DOHH2 (cell line): ENCODE measurements at regions not wholly inside any gene's neighbourhood (a gene's known extent, or its start where the extent isn't known, plus 50 kb on each side); places are given as distances from the start of the nearest gene placed in this dataset.
"Not testable (repeated sequence)": the region's sequence is repeated elsewhere in the genome, so short reads cannot be mapped to it uniquely, and the experiment has no call there.

Experiments
- H3F3A ChIP-seq: fragments of 200-600 bp; sonication (generic), shearing (Covaris generic); 2 replicates; pipeline ENCODE4 v1.6.0; 2016; ENCODE audit warnings: antibody characterized with exemption, mild to moderate bottlenecking; ENCODE audit not compliant: control insufficient read depth, insufficient read depth
- H3K27ac ChIP-seq: fragments of 200-600 bp; sonication (generic); 2 replicates; pipeline ENCODE4 v1.5.1; 2014; ENCODE audit warnings: low read depth, mild to moderate bottlenecking, low read length, moderate library complexity
- H3K27me3 ChIP-seq: fragments of 200-600 bp; sonication (generic); 2 replicates; pipeline ENCODE4 v1.6.1; 2014; ENCODE audit warnings: mild to moderate bottlenecking, low read length, mixed read lengths; ENCODE audit not compliant: control insufficient read depth
- H3K36me3 ChIP-seq: fragments of 200-600 bp; sonication (generic); 2 replicates; pipeline ENCODE4 v1.6.1; 2014; ENCODE audit warnings: mild to moderate bottlenecking, low read length, moderate library complexity, mixed read lengths; ENCODE audit not compliant: control insufficient read depth
- H3K4me1 ChIP-seq: fragments of 200-600 bp; sonication (generic); 2 replicates; pipeline ENCODE4 v1.6.1; 2014; ENCODE audit warnings: mild to moderate bottlenecking, low read length, mixed read lengths; ENCODE audit not compliant: control insufficient read depth
- H3K4me2 ChIP-seq: fragments of 200-600 bp; sonication (generic); 2 replicates; pipeline ENCODE4 v1.6.0; 2014; ENCODE audit warnings: mild to moderate bottlenecking, low read length, moderate library complexity
- H3K4me3 ChIP-seq: fragments of 200-600 bp; sonication (generic); 2 replicates; pipeline ENCODE4 v1.5.1; 2014; ENCODE audit warnings: mild to moderate bottlenecking, low read length, mixed read lengths
- H3K79me2 ChIP-seq: fragments of 200-600 bp; sonication (generic); 2 replicates; pipeline ENCODE4 v1.6.1; 2014; ENCODE audit warnings: mild to moderate bottlenecking, low read length, mixed read lengths; ENCODE audit not compliant: control insufficient read depth
- H3K9me2 ChIP-seq: fragments of 200-600 bp; sonication (generic); replicated peaks from 2 replicates; pipeline ENCODE4 v1.6.1; 2014; ENCODE audit warnings: mild to moderate bottlenecking, low read length, mixed read lengths; ENCODE audit not compliant: control insufficient read depth
- H3K9me3 ChIP-seq: fragments of 200-600 bp; sonication (generic); 2 replicates; pipeline ENCODE4 v1.6.1; 2014; ENCODE audit warnings: antibody characterized with exemption, low read length, mixed read lengths; ENCODE audit not compliant: control insufficient read depth, insufficient read depth
- H4K20me1 ChIP-seq: fragments of 200-600 bp; sonication (generic); 2 replicates; pipeline ENCODE4 v1.6.0; 2014; ENCODE audit warnings: low read depth, mild to moderate bottlenecking, antibody characterized with exemption, low read length, moderate library complexity; ENCODE audit not compliant: control insufficient read depth, insufficient read depth
- CTCF ChIP-seq: fragments of 200-600 bp; sonication (generic); IDR thresholded peaks from one replicate; pipeline ENCODE4 v1.5.1; 2014; ENCODE audit warnings: antibody characterized with exemption, mild to moderate bottlenecking, low read depth, low read length; ENCODE audit not compliant: poor library complexity, severe bottlenecking
- EZH2phosphoT487 ChIP-seq: fragments of 200-600 bp; sonication (generic); IDR thresholded peaks from 2 replicates; pipeline ENCODE4 v1.6.1; 2017; ENCODE audit warnings: borderline replicate concordance, mild to moderate bottlenecking, antibody characterized with exemption, low read length, moderate library complexity, mixed read lengths

GRCh38 chr15:44836094-44836493 is 99.8 kb downstream of the TRIM69 start:
- no peak overlapping the region for H3K27ac ChIP-seq
- TF ChIP-seq CTCF (no peak), EZH2phosphoT487 (no peak)
- no peaks in the 10 kb centered on the region for H3K9me2 ChIP-seq
- H3F3A ChIP-seq = no peaks in the 10 kb centered on the region
- no peaks in the 10 kb centered on the region for H3K27me3 ChIP-seq
- H4K20me1 ChIP-seq = no peaks in the 10 kb centered on the region
- no peaks in the 10 kb centered on the region for H3K9me3 ChIP-seq
- H3K4me2 ChIP-seq = no peak overlapping the region
- H3K4me3 ChIP-seq = no peak overlapping the region
- no peaks in the 10 kb centered on the region for H3K4me1 ChIP-seq
- H3K79me2 ChIP-seq = no peaks in the 10 kb centered on the region
- no peaks in the 10 kb centered on the region for H3K36me3 ChIP-seq

- H3F3A ChIP-seq, H3K27ac ChIP-seq, H3K79me2 ChIP-seq, H3K4me2 ChIP-seq, H3K27me3 ChIP-seq, H3K4me1 ChIP-seq, H4K20me1 ChIP-seq, H3K36me3 ChIP-seq, H3K9me2 ChIP-seq, H3K9me3 ChIP-seq, H3K4me3 ChIP-seq: not testable (repeated sequence)
Observed at GRCh38 chr15:44838929-44839328, 102.6 kb downstream of the TRIM69 start.

GRCh38 chr15:44841762-44842161 is 105.4 kb downstream of the TRIM69 start:
- not testable (repeated sequence) for H3K79me2 ChIP-seq, H3K36me3 ChIP-seq, H3K4me1 ChIP-seq, H3K4me3 ChIP-seq, H3K9me3 ChIP-seq, H3K4me2 ChIP-seq, H3K27me3 ChIP-seq, H3F3A ChIP-seq, H3K27ac ChIP-seq, H3K9me2 ChIP-seq, H4K20me1 ChIP-seq

GRCh38 chr15:44842883-44843282 is 106.6 kb downstream of the TRIM69 start:
- H3K4me1 ChIP-seq, H3K79me2 ChIP-seq, H3K4me2 ChIP-seq: not testable (repeated sequence)

GRCh38 chr15:44844936-44845335 is 108.6 kb downstream of the TRIM69 start:
- not testable (repeated sequence) for H3K4me1 ChIP-seq, H3K4me3 ChIP-seq, H3K79me2 ChIP-seq, H3K27ac ChIP-seq, H4K20me1 ChIP-seq, H3K9me3 ChIP-seq, H3K9me2 ChIP-seq, H3K4me2 ChIP-seq, H3K27me3 ChIP-seq, H3F3A ChIP-seq, H3K36me3 ChIP-seq

More at GRCh38 chr15:44842883-44843282, 106.6 kb downstream of the TRIM69 start:
- H3K4me3 ChIP-seq, H4K20me1 ChIP-seq, H3K36me3 ChIP-seq, H3K9me2 ChIP-seq, H3K9me3 ChIP-seq, H3K27me3 ChIP-seq, H3K27ac ChIP-seq, H3F3A ChIP-seq: not testable (repeated sequence)

- not testable (repeated sequence) for H3K27ac ChIP-seq, H4K20me1 ChIP-seq, H3K79me2 ChIP-seq, H3K4me1 ChIP-seq, H3K27me3 ChIP-seq, H3K4me3 ChIP-seq, H3K4me2 ChIP-seq, H3K36me3 ChIP-seq, H3K9me2 ChIP-seq, H3F3A ChIP-seq, H3K9me3 ChIP-seq
Observed at GRCh38 chr15:44846156-44846555, 109.8 kb downstream of the TRIM69 start.

DNA sequence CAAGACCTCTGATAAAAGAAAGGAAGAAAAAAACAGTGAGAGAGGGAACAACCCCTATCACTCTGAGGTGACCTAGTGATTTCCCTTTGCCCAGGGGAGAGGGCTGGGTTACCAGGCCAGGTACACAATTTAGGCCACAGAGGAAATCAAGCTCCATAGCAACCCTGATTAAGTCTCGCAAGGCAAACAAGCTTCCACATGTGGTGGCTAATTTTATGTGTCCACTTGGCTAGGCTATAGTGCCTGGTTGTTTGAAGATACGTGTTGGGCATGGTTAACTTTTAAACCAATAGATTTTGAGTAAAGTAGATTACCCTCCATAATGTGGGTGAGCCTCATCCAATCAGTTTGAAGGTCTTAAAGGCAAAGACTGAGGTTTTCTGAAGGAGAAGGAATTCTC is 108.9 kb upstream of the TERB2 start:
- not testable (repeated sequence) for H3K27ac ChIP-seq, H3K36me3 ChIP-seq, H3K9me3 ChIP-seq, H3K4me2 ChIP-seq, H4K20me1 ChIP-seq, H3K4me1 ChIP-seq, H3K4me3 ChIP-seq, H3K27me3 ChIP-seq, H3F3A ChIP-seq, H3K79me2 ChIP-seq, H3K9me2 ChIP-seq

DNA sequence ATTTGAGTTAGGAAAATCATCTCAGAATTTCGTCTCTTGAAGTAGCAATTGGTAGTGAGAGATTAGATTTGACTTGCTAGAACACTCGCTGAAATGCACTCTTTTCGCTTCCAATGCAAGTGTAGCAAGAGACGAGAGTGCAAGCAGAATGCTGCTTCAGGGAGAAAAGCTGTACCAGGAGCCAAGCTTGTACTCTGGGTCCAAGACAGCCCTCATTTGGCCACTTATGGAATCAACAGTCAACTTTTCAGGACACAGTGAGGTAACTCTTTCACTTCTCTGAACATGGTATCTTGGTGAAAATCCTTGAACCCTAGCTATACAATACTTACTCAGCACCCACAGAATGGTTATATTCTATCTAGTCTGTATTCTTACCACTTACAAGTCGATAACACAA is 107.6 kb upstream of the TERB2 start:
- H3K27ac ChIP-seq, H3K4me3 ChIP-seq, H3F3A ChIP-seq: not testable (repeated sequence)

More for the DNA sequence above, 107.6 kb upstream of the TERB2 start:
- not testable (repeated sequence) for H3K79me2 ChIP-seq, H3K9me2 ChIP-seq, H4K20me1 ChIP-seq, H3K36me3 ChIP-seq, H3K4me1 ChIP-seq, H3K9me3 ChIP-seq, H3K27me3 ChIP-seq, H3K4me2 ChIP-seq
